Loucy (cell line): ENCODE measurements at regions not wholly inside any gene's neighbourhood (a gene's known extent, or its start where the extent isn't known, plus 50 kb on each side); places are given as distances from the start of the nearest gene placed in this dataset.

Experiments
- EZH2phosphoT487 ChIP-seq: fragments of 200-600 bp; IDR thresholded peaks from 2 replicates; pipeline ENCODE4 v1.6.1; 2018; ENCODE audit warnings: antibody characterized with exemption, mild to moderate bottlenecking, moderate library complexity, borderline replicate concordance
- TF ChIP-seq, protein P1 (sequence below): fragments of 200-600 bp; sonication (generic); conservative IDR thresholded peaks from 2 replicates; pipeline ENCODE4 v1.5.1; 2014; ENCODE audit warnings: mild to moderate bottlenecking, antibody characterized with exemption, low read length

DNA sequence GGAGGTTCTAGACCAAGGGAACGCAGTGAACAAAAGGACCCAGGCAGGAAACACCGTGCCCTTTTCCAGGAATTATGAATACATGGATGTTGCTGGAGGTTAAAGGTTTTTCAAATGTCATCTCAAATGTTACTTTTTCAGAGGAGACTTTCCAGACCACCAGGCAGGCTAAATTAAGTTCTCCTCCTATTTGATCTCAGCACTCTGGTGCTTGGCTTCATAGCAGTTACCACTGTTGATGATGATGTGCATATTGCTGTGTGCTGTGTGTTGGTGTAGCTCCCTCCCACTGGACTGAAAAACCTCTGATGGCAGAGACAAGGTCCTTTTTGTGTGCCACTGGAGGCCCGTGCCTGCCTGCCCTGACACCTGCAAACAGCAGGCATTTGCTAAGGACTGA lies 137.3 kb upstream of the PTPRM start:
- TF ChIP-seq, protein P1, sequence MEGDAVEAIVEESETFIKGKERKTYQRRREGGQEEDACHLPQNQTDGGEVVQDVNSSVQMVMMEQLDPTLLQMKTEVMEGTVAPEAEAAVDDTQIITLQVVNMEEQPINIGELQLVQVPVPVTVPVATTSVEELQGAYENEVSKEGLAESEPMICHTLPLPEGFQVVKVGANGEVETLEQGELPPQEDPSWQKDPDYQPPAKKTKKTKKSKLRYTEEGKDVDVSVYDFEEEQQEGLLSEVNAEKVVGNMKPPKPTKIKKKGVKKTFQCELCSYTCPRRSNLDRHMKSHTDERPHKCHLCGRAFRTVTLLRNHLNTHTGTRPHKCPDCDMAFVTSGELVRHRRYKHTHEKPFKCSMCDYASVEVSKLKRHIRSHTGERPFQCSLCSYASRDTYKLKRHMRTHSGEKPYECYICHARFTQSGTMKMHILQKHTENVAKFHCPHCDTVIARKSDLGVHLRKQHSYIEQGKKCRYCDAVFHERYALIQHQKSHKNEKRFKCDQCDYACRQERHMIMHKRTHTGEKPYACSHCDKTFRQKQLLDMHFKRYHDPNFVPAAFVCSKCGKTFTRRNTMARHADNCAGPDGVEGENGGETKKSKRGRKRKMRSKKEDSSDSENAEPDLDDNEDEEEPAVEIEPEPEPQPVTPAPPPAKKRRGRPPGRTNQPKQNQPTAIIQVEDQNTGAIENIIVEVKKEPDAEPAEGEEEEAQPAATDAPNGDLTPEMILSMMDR = no peak
- no peak for TF ChIP-seq EZH2phosphoT487
